Liver (tissue), 9 donors: ENCODE measurements at regions not wholly inside any gene's neighbourhood (a gene's known extent, or its start where the extent isn't known, plus 50 kb on each side); places are given as distances from the start of the nearest gene placed in this dataset. TPM values are rescaled to one million over a fixed set of nuclear protein-coding genes. Genes with fewer than 3 reads are reported as not detected.

ENCODE experiments used
- DNase-seq: peaks from one replicate; pipeline ENCODE4 v3.0.0-alpha.2; 2017; ENCODE audit warnings: low spot score
- H3K27ac ChIP-seq, 2 donors: one replicate each; pipeline ENCODE4 v1.7.0; 2013; ENCODE audit warnings: inconsistent platforms in 2 of 2, low read length in 2 of 2, control low read depth in 1 of 2, low read depth in 1 of 2, mild to moderate bottlenecking in 1 of 2
- H3K27me3 ChIP-seq, 4 donors: one replicate each; pipeline versions ENCODE4 v1.6.1 to v1.7.0; 2013; ENCODE audit warnings: low read length in 3 of 4, inconsistent platforms in 1 of 4, mild to moderate bottlenecking in 1 of 4, moderate library complexity in 1 of 4; ENCODE audit not compliant: control insufficient read depth in 4 of 4, insufficient read depth in 4 of 4
- H3K36me3 ChIP-seq, 4 donors: one replicate each; pipeline versions ENCODE4 v1.6.1 to v1.7.0; 2013; ENCODE audit warnings: low read length in 3 of 4, mild to moderate bottlenecking in 3 of 4, low read depth in 1 of 4, moderate library complexity in 1 of 4; ENCODE audit not compliant: control insufficient read depth in 4 of 4, insufficient read depth in 3 of 4
- H3K4me1 ChIP-seq, 4 donors: one replicate each; pipeline versions ENCODE4 v1.6.1 to v1.7.0; 2013; ENCODE audit warnings: low read length in 3 of 4, mild to moderate bottlenecking in 3 of 4, moderate library complexity in 1 of 4; ENCODE audit not compliant: control insufficient read depth in 4 of 4, insufficient read depth in 4 of 4
- H3K4me3 ChIP-seq, 3 donors: one replicate each; pipeline versions ENCODE4 v1.6.1 to v1.7.0; 2013; ENCODE audit warnings: low read length in 3 of 3, control low read depth in 1 of 3, low read depth in 1 of 3, mild to moderate bottlenecking in 1 of 3
- H3K9ac ChIP-seq, 2 donors: one replicate each; pipeline ENCODE4 v1.7.0; 2013; ENCODE audit warnings: low read length in 2 of 2, mild to moderate bottlenecking in 2 of 2, moderate library complexity in 2 of 2, control low read depth in 1 of 2, low read depth in 1 of 2
- H3K9me3 ChIP-seq, 4 donors: one replicate each; pipeline versions ENCODE4 v1.6.1 to v1.7.0; 2013; ENCODE audit warnings: low read length in 3 of 4; ENCODE audit not compliant: control insufficient read depth in 4 of 4
- ATF3 ChIP-seq: IDR thresholded peaks from 2 replicates; pipeline ENCODE4 v1.6.1; 2016; ENCODE audit warnings: antibody characterized with exemption
- EGR1 ChIP-seq, 2 donors: IDR thresholded peaks; 2 replicates each; pipeline ENCODE4 v1.6.1; 2016 to 2018; ENCODE audit warnings: antibody characterized with exemption in 2 of 2, low read depth in 2 of 2
- FOXA1 ChIP-seq: IDR thresholded peaks from 2 replicates; pipeline ENCODE4 v1.6.1; 2016; ENCODE audit warnings: antibody characterized with exemption
- FOXA2 ChIP-seq: IDR thresholded peaks from 2 replicates; pipeline ENCODE4 v1.6.1; 2016; ENCODE audit warnings: antibody characterized with exemption
- GABPA ChIP-seq, 2 donors: IDR thresholded peaks in 1 of 2; conservative IDR thresholded peaks in 1 of 2; 2 replicates each; pipeline ENCODE4 v1.6.1; 2016; ENCODE audit warnings: antibody characterized with exemption in 2 of 2, mild to moderate bottlenecking in 1 of 2, moderate library complexity in 1 of 2
- HNF4G ChIP-seq: IDR thresholded peaks from 2 replicates; pipeline ENCODE4 v1.6.1; 2016; ENCODE audit warnings: antibody characterized with exemption
- JUND ChIP-seq, 2 donors: IDR thresholded peaks; 2 replicates each; pipeline ENCODE4 v1.6.1; 2016; ENCODE audit warnings: antibody characterized with exemption in 2 of 2
- MAX ChIP-seq: IDR thresholded peaks from 2 replicates; pipeline ENCODE4 v1.6.1; 2016; ENCODE audit warnings: antibody characterized with exemption
- NR2F2 ChIP-seq: IDR thresholded peaks from 2 replicates; pipeline ENCODE4 v1.6.1; 2016; ENCODE audit warnings: antibody characterized with exemption
- RAD21 ChIP-seq, 2 donors: IDR thresholded peaks; 2 replicates each; pipeline ENCODE4 v1.6.1; 2016; ENCODE audit warnings: antibody characterized with exemption in 2 of 2, mild to moderate bottlenecking in 2 of 2
- REST ChIP-seq: IDR thresholded peaks from 2 replicates; pipeline ENCODE4 v1.6.1; 2016; ENCODE audit warnings: antibody characterized with exemption, mild to moderate bottlenecking
- RXRA ChIP-seq, 2 donors: IDR thresholded peaks; 2 replicates each; pipeline ENCODE4 v1.6.1; 2017 to 2018; ENCODE audit warnings: antibody characterized with exemption in 2 of 2, mild to moderate bottlenecking in 1 of 2
- ZBTB33 ChIP-seq: IDR thresholded peaks from 2 replicates; pipeline ENCODE4 v1.6.1; 2016; ENCODE audit warnings: antibody characterized with exemption
- WGBS: extraction: QIAGEN DNeasy Blood & Tissue Kit; methylation state at CpG from one replicate; pipeline ENCODE4 v1.1.7; 2013; 5-methylcytosine and 5-hydroxymethylcytosine counted together
- small RNA-seq: library from RNA; depleted of rRNA; stranded (forward); fragments of <200 nt; gene quantifications from one replicate; pipeline ENCODE3, GENCODE V24; 2014
- TF ChIP-seq, protein P1 (sequence below): fragments of 150-350 bp; IDR thresholded peaks from 2 replicates; pipeline ENCODE4 v1.5.1; 2017; ENCODE audit warnings: improper control_type of control experiment, low read depth, low read length; ENCODE audit not compliant: missing input control
- donor health status: healthy.
- donor health status: healthy.
- donor health status: healthy.
- donor health status: healthy.
- donor health status: healthy.

DNA sequence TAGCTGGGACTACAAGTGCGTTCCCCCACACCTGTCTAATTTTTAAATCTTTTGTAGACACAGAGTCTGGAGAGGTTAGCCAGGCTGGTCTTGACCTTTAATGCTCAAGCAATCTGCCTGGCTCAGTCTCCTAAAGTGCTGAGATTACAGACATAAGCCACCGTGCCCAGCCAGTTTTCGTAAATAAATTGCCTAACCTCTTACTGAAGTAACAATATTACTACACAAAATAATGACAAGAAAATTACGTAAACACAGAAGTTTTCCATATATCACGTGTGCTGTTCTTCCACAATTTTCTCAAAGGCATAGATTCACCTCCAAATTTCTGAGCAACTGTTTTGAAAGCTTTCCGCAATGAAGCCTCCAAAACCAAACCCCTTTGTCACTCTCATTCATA, 58.1 kb upstream of the PROK2 start:
- H3K27ac ChIP-seq = peak overlapping the region in 1 of 2 donors; percentile 56
- no peak overlapping the region for H3K4me3 ChIP-seq
- H3K27me3 ChIP-seq = peaks cover 0 to 7% (median 1%) of the 10 kb centered on the region in 4 donors
- no peak overlapping the region for H3K9ac ChIP-seq
- TF ChIP-seq MAX = no peak
- TF ChIP-seq GABPA (IDR thresholded peaks at IDR 0.05 in 1 of 2, conservative IDR thresholded peaks at IDR 0.05 in 1 of 2) = no peak
- TF ChIP-seq NR2F2 = no peak
- TF ChIP-seq ATF3 = no peak
- TF ChIP-seq HNF4G = no peak
- no peak for TF ChIP-seq FOXA1
- no peak for TF ChIP-seq RAD21 (IDR thresholded peaks at IDR 0.05)
- 73% methylated on average over 6 of the region's 6 CpGs for WGBS
- H3K36me3 ChIP-seq = no peaks in the 10 kb centered on the region
- DNase-seq = no peak
- no peaks in the 10 kb centered on the region for H3K9me3 ChIP-seq
- no peaks in the 10 kb centered on the region for H3K4me1 ChIP-seq

DNA sequence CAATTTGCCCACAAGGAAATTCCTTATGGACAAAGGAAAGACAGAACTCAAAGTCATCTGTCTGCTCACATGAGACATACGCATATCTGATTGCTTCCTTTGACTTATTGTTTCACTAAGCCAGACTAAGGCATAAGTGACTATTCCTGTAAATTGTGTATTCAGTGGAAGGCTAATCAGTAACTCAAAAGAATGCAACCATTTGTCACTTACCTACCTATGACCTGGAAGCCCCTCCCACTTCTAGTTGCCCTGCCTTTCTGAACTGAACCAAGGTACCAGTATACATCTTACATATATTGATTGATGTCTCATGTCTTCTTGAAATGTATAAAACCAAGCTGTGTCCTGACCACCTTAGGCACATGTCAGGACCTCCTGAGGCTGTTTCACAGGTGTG, 53.5 kb upstream of the PROK2 start:
- TF ChIP-seq NR2F2 (no peak), MAX (no peak), FOXA2 (no peak), ZBTB33 (no peak), HNF4G (no peak), JUND (IDR thresholded peaks at IDR 0.05) (no peak), EGR1 (IDR thresholded peaks at IDR 0.05; ENCODE audit: low read depth in 2 of 2) (no peak), RAD21 (IDR thresholded peaks at IDR 0.05) (no peak), RXRA (IDR thresholded peaks at IDR 0.05) (no peak), ATF3 (no peak), REST (no peak), FOXA1 (no peak)
- TF ChIP-seq, protein P1, sequence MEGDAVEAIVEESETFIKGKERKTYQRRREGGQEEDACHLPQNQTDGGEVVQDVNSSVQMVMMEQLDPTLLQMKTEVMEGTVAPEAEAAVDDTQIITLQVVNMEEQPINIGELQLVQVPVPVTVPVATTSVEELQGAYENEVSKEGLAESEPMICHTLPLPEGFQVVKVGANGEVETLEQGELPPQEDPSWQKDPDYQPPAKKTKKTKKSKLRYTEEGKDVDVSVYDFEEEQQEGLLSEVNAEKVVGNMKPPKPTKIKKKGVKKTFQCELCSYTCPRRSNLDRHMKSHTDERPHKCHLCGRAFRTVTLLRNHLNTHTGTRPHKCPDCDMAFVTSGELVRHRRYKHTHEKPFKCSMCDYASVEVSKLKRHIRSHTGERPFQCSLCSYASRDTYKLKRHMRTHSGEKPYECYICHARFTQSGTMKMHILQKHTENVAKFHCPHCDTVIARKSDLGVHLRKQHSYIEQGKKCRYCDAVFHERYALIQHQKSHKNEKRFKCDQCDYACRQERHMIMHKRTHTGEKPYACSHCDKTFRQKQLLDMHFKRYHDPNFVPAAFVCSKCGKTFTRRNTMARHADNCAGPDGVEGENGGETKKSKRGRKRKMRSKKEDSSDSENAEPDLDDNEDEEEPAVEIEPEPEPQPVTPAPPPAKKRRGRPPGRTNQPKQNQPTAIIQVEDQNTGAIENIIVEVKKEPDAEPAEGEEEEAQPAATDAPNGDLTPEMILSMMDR = no peak
- no peaks in the 10 kb centered on the region for H3K9me3 ChIP-seq
- H3K4me3 ChIP-seq = no peak overlapping the region
- no peaks in the 10 kb centered on the region for H3K4me1 ChIP-seq
- 95% methylated on average over 1 of the region's 1 CpG for WGBS
- H3K36me3 ChIP-seq = no peaks in the 10 kb centered on the region
- no peak for DNase-seq
- no peak overlapping the region for H3K27ac ChIP-seq
- no peak overlapping the region for H3K9ac ChIP-seq
- peaks cover 0 to 5% (median 1%) of the 10 kb centered on the region in 4 donors for H3K27me3 ChIP-seq

Small RNA genes lying in the stretch of these regions (small RNA-seq; reads per million reads assigned to genes)
- gene AC104435.1 (not detected), gene AC105265.1 (not detected), gene RNA5SP136 (not detected), gene RNU1-62P (not detected), gene UBE2Q2P9 (not detected)
